GM12874 (cell line): ENCODE measurements at regions not wholly inside any gene's neighbourhood (a gene's known extent, or its start where the extent isn't known, plus 50 kb on each side); places are given as distances from the start of the nearest gene placed in this dataset.

Source experiments
- CTCF ChIP-seq: IDR thresholded peaks from 2 replicates; pipeline ENCODE4 v1.5.1; 2011; ENCODE audit warnings: low read depth, mild to moderate bottlenecking, control low read depth, low read length, moderate library complexity; ENCODE audit not compliant: insufficient read depth

- no peak for TF ChIP-seq CTCF
These were observed 470.2 kb upstream of the LMO3 start for GRCh38 chr12:17076028-17076744.

GRCh38 chr12:17064834-17065233 is 458.9 kb upstream of the LMO3 start:
- no peak for TF ChIP-seq CTCF

GRCh38 chr12:17062267-17063036 is 456.5 kb upstream of the LMO3 start:
- TF ChIP-seq CTCF: no peak

- TF ChIP-seq CTCF: no peak
These were observed 454.3 kb upstream of the LMO3 start for GRCh38 chr12:17060260-17060659.

GRCh38 chr12:17056546-17056945 is 450.6 kb upstream of the LMO3 start:
- no peak for TF ChIP-seq CTCF

- no peak for TF ChIP-seq CTCF
These were observed 433.0 kb upstream of the LMO3 start for GRCh38 chr12:17038923-17039322.

- no peak for TF ChIP-seq CTCF
These were observed 429.4 kb upstream of the LMO3 start for GRCh38 chr12:17035372-17035771.
